SK-N-SH treated with all-trans-retinoic acid at 6 μM for 48 hours (cell line): ENCODE measurements at regions not wholly inside any gene's neighbourhood (a gene's known extent, or its start where the extent isn't known, plus 50 kb on each side); places are given as distances from the start of the nearest gene placed in this dataset.

Experiments
- ATAC-seq: fragments of 200-7000 bp; cut with Tn5 transposase; 3 replicates; pipeline ENCODE4 v1.9.1; 2020; ENCODE audit warnings: mild to moderate bottlenecking, moderate library complexity
- CREB5 ChIP-seq: fragments of 250-450 bp; sonication (Bioruptor Pico); IDR thresholded peaks from 2 replicates; pipeline ENCODE4 v1.5.1; 2020; ENCODE audit warnings: low read depth, mild to moderate bottlenecking, moderate library complexity
- CSDC2 ChIP-seq: fragments of 250-450 bp; sonication (Bioruptor Pico); IDR thresholded peaks from 2 replicates; pipeline ENCODE4 v1.5.0; 2020; ENCODE audit warnings: mild to moderate bottlenecking, moderate library complexity
- GLIS3 ChIP-seq: fragments of 250-450 bp; sonication (Bioruptor Pico); IDR thresholded peaks from 2 replicates; pipeline ENCODE4 v1.5.0; 2020; ENCODE audit warnings: mild to moderate bottlenecking, moderate library complexity
- ISL1 ChIP-seq: fragments of 250-450 bp; sonication (Bioruptor Pico); IDR thresholded peaks from 2 replicates; pipeline ENCODE4 v2.1.2; 2022; ENCODE audit warnings: mild to moderate bottlenecking, moderate library complexity
- PPARA ChIP-seq: fragments of 250-450 bp; sonication (Bioruptor Pico); IDR thresholded peaks from 2 replicates; pipeline ENCODE4 v1.5.0; 2020; ENCODE audit warnings: mild to moderate bottlenecking, borderline replicate concordance
- RARB ChIP-seq: fragments of 250-450 bp; sonication (Bioruptor Pico); IDR thresholded peaks from 2 replicates; pipeline ENCODE4 v1.8.0; 2021; ENCODE audit warnings: mild to moderate bottlenecking, moderate library complexity
- TCF4 ChIP-seq: fragments of 250-450 bp; sonication (Bioruptor Pico); IDR thresholded peaks from 2 replicates; pipeline ENCODE4 v1.8.0; 2021; ENCODE audit warnings: mild to moderate bottlenecking, moderate library complexity, borderline replicate concordance
- TSHZ2 ChIP-seq: fragments of 250-450 bp; sonication (Bioruptor Pico); IDR thresholded peaks from 2 replicates; pipeline ENCODE4 v1.5.0; 2020; ENCODE audit warnings: mild to moderate bottlenecking, moderate library complexity
- ZC3H10 ChIP-seq: fragments of 250-450 bp; sonication (Bioruptor Pico); IDR thresholded peaks from 2 replicates; pipeline ENCODE4 v1.5.1; 2021; ENCODE audit warnings: mild to moderate bottlenecking, moderate library complexity
- ZFP3 ChIP-seq: fragments of 250-450 bp; sonication (Bioruptor Pico); IDR thresholded peaks from 2 replicates; pipeline ENCODE4 v1.5.0; 2020; ENCODE audit warnings: mild to moderate bottlenecking, moderate library complexity
- ZFP30 ChIP-seq: fragments of 450-650 bp; formaldehyde crosslinking; IDR thresholded peaks from 2 replicates; pipeline ENCODE4 v1.5.0; 2022; ENCODE audit warnings: mild to moderate bottlenecking, moderate library complexity
- ZNF565 ChIP-seq: fragments of 450-650 bp; formaldehyde crosslinking; conservative IDR thresholded peaks from 2 replicates; pipeline ENCODE4 v1.5.0; 2020; ENCODE audit warnings: low read depth, mild to moderate bottlenecking, moderate library complexity
- ZNF70 ChIP-seq: fragments of 450-650 bp; formaldehyde crosslinking; IDR thresholded peaks from 2 replicates; pipeline ENCODE4 v1.5.0; 2020; ENCODE audit warnings: mild to moderate bottlenecking, moderate library complexity
- ZNF8 ChIP-seq: fragments of 450-650 bp; formaldehyde crosslinking; IDR thresholded peaks from 2 replicates; pipeline ENCODE4 v1.5.0; 2020; ENCODE audit warnings: mild to moderate bottlenecking, moderate library complexity
- TF ChIP-seq, protein P1 (sequence below): fragments of 250-450 bp; sonication (Bioruptor Pico); IDR thresholded peaks from 2 replicates; pipeline ENCODE4 v1.5.1; 2021; ENCODE audit warnings: mild to moderate bottlenecking, moderate library complexity
- TF ChIP-seq, protein P2 (sequence below): fragments of 250-450 bp; sonication (Bioruptor Pico); IDR thresholded peaks from 2 replicates; pipeline ENCODE4 v1.8.0; 2020; ENCODE audit warnings: mild to moderate bottlenecking, moderate library complexity, borderline replicate concordance
- TF ChIP-seq, protein P3 (sequence below): fragments of 250-450 bp; sonication (Bioruptor Pico); IDR thresholded peaks from 2 replicates; pipeline ENCODE4 v1.8.0; 2021; ENCODE audit warnings: low read depth, mild to moderate bottlenecking, moderate library complexity, borderline replicate concordance

DNA sequence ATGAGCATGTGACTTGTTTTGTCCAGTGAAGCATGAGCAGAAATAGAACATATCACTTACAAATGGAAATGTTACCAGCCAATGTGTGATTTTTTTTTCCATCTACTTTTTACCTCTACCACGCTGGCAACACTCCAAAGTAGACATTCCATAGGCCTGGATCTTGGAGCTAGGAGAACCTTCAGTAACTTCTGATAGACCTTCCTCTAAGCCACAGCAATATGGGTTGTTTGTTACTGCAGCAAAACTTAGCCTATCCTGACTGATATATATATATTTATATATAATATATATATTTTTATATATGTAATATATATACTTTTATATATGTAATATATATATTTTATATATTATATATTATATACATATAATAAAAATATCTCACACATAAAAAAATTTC is 284.4 kb upstream of the XYLT1 start:
- TF ChIP-seq PPARA (CRISPR knock-in tag) (no peak), ZFP3 (no peak)
- ATAC-seq = no peak

- TF ChIP-seq, protein P1, sequence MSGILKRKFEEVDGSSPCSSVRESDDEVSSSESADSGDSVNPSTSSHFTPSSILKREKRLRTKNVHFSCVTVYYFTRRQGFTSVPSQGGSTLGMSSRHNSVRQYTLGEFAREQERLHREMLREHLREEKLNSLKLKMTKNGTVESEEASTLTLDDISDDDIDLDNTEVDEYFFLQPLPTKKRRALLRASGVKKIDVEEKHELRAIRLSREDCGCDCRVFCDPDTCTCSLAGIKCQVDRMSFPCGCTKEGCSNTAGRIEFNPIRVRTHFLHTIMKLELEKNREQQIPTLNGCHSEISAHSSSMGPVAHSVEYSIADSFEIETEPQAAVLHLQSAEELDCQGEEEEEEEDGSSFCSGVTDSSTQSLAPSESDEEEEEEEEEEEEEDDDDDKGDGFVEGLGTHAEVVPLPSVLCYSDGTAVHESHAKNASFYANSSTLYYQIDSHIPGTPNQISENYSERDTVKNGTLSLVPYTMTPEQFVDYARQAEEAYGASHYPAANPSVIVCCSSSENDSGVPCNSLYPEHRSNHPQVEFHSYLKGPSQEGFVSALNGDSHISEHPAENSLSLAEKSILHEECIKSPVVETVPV (CRISPR knock-in tag) = no peak
- TF ChIP-seq CREB5 = no peak
- no peak for TF ChIP-seq CSDC2 (CRISPR knock-in tag)
- no peak for TF ChIP-seq ZNF565
- TF ChIP-seq, protein P2, sequence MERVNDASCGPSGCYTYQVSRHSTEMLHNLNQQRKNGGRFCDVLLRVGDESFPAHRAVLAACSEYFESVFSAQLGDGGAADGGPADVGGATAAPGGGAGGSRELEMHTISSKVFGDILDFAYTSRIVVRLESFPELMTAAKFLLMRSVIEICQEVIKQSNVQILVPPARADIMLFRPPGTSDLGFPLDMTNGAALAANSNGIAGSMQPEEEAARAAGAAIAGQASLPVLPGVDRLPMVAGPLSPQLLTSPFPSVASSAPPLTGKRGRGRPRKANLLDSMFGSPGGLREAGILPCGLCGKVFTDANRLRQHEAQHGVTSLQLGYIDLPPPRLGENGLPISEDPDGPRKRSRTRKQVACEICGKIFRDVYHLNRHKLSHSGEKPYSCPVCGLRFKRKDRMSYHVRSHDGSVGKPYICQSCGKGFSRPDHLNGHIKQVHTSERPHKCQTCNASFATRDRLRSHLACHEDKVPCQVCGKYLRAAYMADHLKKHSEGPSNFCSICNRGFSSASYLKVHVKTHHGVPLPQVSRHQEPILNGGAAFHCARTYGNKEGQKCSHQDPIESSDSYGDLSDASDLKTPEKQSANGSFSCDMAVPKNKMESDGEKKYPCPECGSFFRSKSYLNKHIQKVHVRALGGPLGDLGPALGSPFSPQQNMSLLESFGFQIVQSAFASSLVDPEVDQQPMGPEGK = no peak
- TF ChIP-seq ZNF8 = no peak
- no peak for TF ChIP-seq TSHZ2 (CRISPR knock-in tag)
- no peak for ATAC-seq
Observed at GRCh38 chr16:17753434-17753833, 282.7 kb upstream of the XYLT1 start.

- no peak for ATAC-seq
- TF ChIP-seq GLIS3 (CRISPR knock-in tag) = no peak
- no peak for TF ChIP-seq ZC3H10
- no peak for TF ChIP-seq RARB (CRISPR knock-in tag)
Observed at GRCh38 chr16:17749706-17750105, 278.9 kb upstream of the XYLT1 start.

DNA sequence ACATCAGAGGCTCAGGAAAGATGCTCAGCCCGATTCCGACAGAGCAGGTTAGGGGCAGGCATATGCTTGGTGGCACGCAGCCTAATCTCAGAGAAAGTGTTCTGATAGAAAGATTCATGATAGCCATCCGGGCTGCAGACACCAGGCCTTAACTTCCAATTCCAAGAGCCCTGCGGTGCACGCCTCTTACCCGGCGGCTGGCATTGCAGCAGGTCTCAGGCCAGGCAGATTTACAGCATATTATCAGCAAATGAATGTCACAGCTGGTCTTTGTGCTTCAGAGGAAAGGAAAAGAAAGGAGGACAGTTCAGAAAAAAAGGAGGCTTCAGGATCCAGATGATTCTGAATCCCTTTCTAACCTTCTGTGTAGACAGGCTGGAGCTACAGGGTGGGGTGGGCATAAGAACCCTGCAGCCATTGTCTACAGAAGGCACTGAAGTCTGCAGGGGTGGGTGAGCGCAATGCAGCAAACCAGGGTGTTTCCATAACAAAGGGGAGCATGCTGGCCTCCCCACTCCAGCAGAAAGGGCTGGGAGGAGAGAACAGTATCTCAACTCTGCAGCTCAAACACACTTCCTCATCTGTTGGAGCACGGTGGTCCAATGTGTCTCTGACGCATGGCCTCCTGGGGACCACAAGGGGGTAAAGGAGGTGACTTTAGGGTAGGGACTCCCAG is 277.4 kb upstream of the XYLT1 start:
- peak; percentile 55; the same call in 2 of the 3 replicates for ATAC-seq

More for the DNA sequence above, 277.4 kb upstream of the XYLT1 start:
- no peak for TF ChIP-seq ZFP30 (CRISPR knock-in tag)
- TF ChIP-seq RARB (CRISPR knock-in tag) = no peak
- 0 out of 2 replicates have a peak, but pooled peaks have one; percentile 20 for TF ChIP-seq ISL1
- TF ChIP-seq ZNF565 = peak; percentile 11; the same call in 1 of the 2 replicates
- TF ChIP-seq, protein P3, sequence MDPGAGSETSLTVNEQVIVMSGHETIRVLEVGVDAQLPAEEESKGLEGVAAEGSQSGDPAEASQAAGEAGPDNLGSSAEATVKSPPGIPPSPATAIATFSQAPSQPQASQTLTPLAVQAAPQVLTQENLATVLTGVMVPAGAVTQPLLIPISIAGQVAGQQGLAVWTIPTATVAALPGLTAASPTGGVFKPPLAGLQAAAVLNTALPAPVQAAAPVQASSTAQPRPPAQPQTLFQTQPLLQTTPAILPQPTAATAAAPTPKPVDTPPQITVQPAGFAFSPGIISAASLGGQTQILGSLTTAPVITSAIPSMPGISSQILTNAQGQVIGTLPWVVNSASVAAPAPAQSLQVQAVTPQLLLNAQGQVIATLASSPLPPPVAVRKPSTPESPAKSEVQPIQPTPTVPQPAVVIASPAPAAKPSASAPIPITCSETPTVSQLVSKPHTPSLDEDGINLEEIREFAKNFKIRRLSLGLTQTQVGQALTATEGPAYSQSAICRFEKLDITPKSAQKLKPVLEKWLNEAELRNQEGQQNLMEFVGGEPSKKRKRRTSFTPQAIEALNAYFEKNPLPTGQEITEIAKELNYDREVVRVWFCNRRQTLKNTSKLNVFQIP (CRISPR knock-in tag) = no peak
- TF ChIP-seq TCF4 (CRISPR knock-in tag) = peak; percentile 92
- TF ChIP-seq ZNF70 (CRISPR knock-in tag) = peak; percentile 74
- TF ChIP-seq ZC3H10 = no peak
- TF ChIP-seq TSHZ2 (CRISPR knock-in tag) = peak; percentile 94; the same call in 1 of the 2 replicates
- TF ChIP-seq PPARA (CRISPR knock-in tag) = no peak
- TF ChIP-seq, all 23 proteins: peak for 5
